H1 (cell line): ENCODE measurements at regions not wholly inside any gene's neighbourhood (a gene's known extent, or its start where the extent isn't known, plus 50 kb on each side); places are given as distances from the start of the nearest gene placed in this dataset.
A peak's percentile ranks its signal among the peaks of the same experiment; 100 is the strongest.

ENCODE experiments used
- CTCF ChIA-PET: fragments of 300-600 bp; sonication (Branson Sonifier 250); formaldehyde crosslinking; loops from one replicate; lab custom pipeline; 2021; ENCODE audit not compliant: partially characterized antibody; lab: Charles Lee
- POLR2A ChIA-PET: fragments of 300-600 bp; sonication (Branson Sonifier 250); formaldehyde crosslinking; loops from one replicate; lab custom pipeline; 2021; ENCODE audit warnings: inconsistent platforms; ENCODE audit not compliant: partially characterized antibody; lab: Charles Lee
- DNase-seq, 2 experiments: peaks; one replicate each; pipeline versions ENCODE4 v3.0.0 to v3.0.0-alpha.2; 2010 to 2022; ENCODE audit warnings: low spot score in 2 of 2, low read depth in 1 of 2, mixed read lengths in 1 of 2
- FAIRE-seq: peaks from 2 replicates; lab custom pipeline; 2011; peaks lifted over from hg19 to GRCh38; lab: Jason Lieb, UNC
- H2AFZ ChIP-seq: 2 replicates; pipeline ENCODE4 v1.8.1; 2012; ENCODE audit warnings: low read length, inconsistent platforms
- H2AK5ac ChIP-seq: 2 replicates; pipeline ENCODE4 v1.6.1; 2013; ENCODE audit warnings: low read depth, low read length
- H2BK120ac ChIP-seq: replicated peaks from 2 replicates; pipeline ENCODE3; 2013; ENCODE audit warnings: low read depth, low read length, inconsistent platforms
- H2BK12ac ChIP-seq: 2 replicates; pipeline ENCODE4 v1.6.1; 2013; ENCODE audit warnings: low read depth, low read length
- H2BK15ac ChIP-seq: 2 replicates; pipeline ENCODE4 v1.6.1; 2013; ENCODE audit warnings: low read length
- H2BK20ac ChIP-seq: 2 replicates; pipeline ENCODE4 v1.6.1; 2013; ENCODE audit warnings: low read length
- H2BK5ac ChIP-seq: 2 replicates; pipeline ENCODE4 v1.6.1; 2013; ENCODE audit warnings: low read depth, low read length
- H3K14ac ChIP-seq: 2 replicates; pipeline ENCODE4 v1.6.1; 2013; ENCODE audit warnings: inconsistent platforms; ENCODE audit not compliant: insufficient read length
- H3K18ac ChIP-seq: 2 replicates; pipeline ENCODE4 v1.6.1; 2013; ENCODE audit warnings: low read length; ENCODE audit errors: extremely low read depth
- H3K23ac ChIP-seq: 2 replicates; pipeline ENCODE4 v1.6.1; 2013; ENCODE audit warnings: inconsistent platforms; ENCODE audit not compliant: insufficient read length
- H3K23me2 ChIP-seq: 2 replicates; pipeline ENCODE4 v1.6.1; 2013; ENCODE audit warnings: low read depth, low read length
- H3K27ac ChIP-seq: 2 replicates; pipeline ENCODE4 v1.6.1; 2011; ENCODE audit warnings: low read depth, low read length, inconsistent platforms
- H3K27me3 ChIP-seq, 4 experiments: replicated peaks in 1 of 4; 1 replicate in 1 of 4; 2 replicates in 3 of 4; pipeline versions ENCODE4 v1.6.1 to v1.8.1; 2011 to 2013; ENCODE audit warnings: low read length in 3 of 4, mild to moderate bottlenecking in 3 of 4, inconsistent platforms in 2 of 4, mixed read lengths in 2 of 4, moderate library complexity in 1 of 4; ENCODE audit not compliant: control insufficient read depth in 3 of 4, insufficient read depth in 3 of 4; ENCODE audit errors: extremely low read depth in 1 of 4
- H3K36me3 ChIP-seq, 4 experiments: 2 replicates each; pipeline versions ENCODE4 v1.6.1 to v1.8.1; 2011 to 2013; ENCODE audit warnings: mild to moderate bottlenecking in 4 of 4, low read length in 3 of 4, moderate library complexity in 2 of 4, control low read depth in 1 of 4, inconsistent platforms in 1 of 4; ENCODE audit not compliant: insufficient read depth in 4 of 4, control insufficient read depth in 2 of 4
- H3K4ac ChIP-seq: replicated peaks from 2 replicates; pipeline ENCODE3; 2013; ENCODE audit warnings: low read length, low read depth, mixed read lengths, inconsistent platforms; ENCODE audit not compliant: insufficient read length
- H3K4me1 ChIP-seq, 4 experiments: replicated peaks in 1 of 4; 1 replicate in 1 of 4; 2 replicates in 3 of 4; pipeline versions ENCODE4 v1.6.1 to v1.8.1; 2011 to 2013; ENCODE audit warnings: low read length in 3 of 4, inconsistent platforms in 2 of 4, mixed read lengths in 1 of 4; ENCODE audit not compliant: insufficient read depth in 4 of 4, control insufficient read depth in 3 of 4
- H3K4me2 ChIP-seq, 2 experiments: 2 replicates each; pipeline versions ENCODE4 v1.6.1 to v1.8.1; 2011 to 2013; ENCODE audit warnings: low read depth in 2 of 2, low read length in 2 of 2, control low read depth in 1 of 2, inconsistent platforms in 1 of 2, mild to moderate bottlenecking in 1 of 2; ENCODE audit not compliant: insufficient read depth in 1 of 2
- H3K4me3 ChIP-seq, 4 experiments: fragments of 200-600, 300-600 bp in 1 of 4; sonication (generic), shearing (Covaris generic), sonication (Bioruptor Twin) in 1 of 4; 2 replicates each; pipeline versions ENCODE4 v1.5.1 to v1.8.1; 2011 to 2016; ENCODE audit warnings: low read length in 4 of 4, low read depth in 3 of 4, control low read depth in 2 of 4, inconsistent platforms in 2 of 4, mild to moderate bottlenecking in 2 of 4, mixed read lengths in 1 of 4, moderate library complexity in 1 of 4; ENCODE audit not compliant: insufficient read depth in 2 of 4; ENCODE audit errors: extremely low read depth in 1 of 4
- H3K56ac ChIP-seq: replicated peaks from 2 replicates; pipeline ENCODE3; 2013; ENCODE audit warnings: low read depth, mild to moderate bottlenecking, mixed read lengths, low read length, inconsistent platforms; ENCODE audit not compliant: insufficient read length
- H3K79me1 ChIP-seq: 2 replicates; pipeline ENCODE4 v1.6.1; 2013; ENCODE audit warnings: low read depth, low read length, control low read depth
- H3K79me2 ChIP-seq, 2 experiments: 2 replicates each; pipeline versions ENCODE4 v1.6.1 to v1.8.1; 2012 to 2013; ENCODE audit warnings: low read length in 2 of 2, mild to moderate bottlenecking in 2 of 2, inconsistent platforms in 1 of 2; ENCODE audit not compliant: insufficient read depth in 2 of 2, control insufficient read depth in 1 of 2
- H3K9ac ChIP-seq, 4 experiments: replicated peaks in 1 of 4; 1 replicate in 1 of 4; 2 replicates in 3 of 4; pipeline versions ENCODE4 v1.6.1 to v1.8.1; 2011 to 2013; ENCODE audit warnings: low read depth in 3 of 4, low read length in 3 of 4, control low read depth in 2 of 4, mild to moderate bottlenecking in 2 of 4, moderate library complexity in 2 of 4, inconsistent platforms in 1 of 4; ENCODE audit errors: extremely low read depth in 1 of 4
- H3K9me3 ChIP-seq, 2 experiments: 2 replicates each; pipeline versions ENCODE4 v1.6.1 to v1.8.1; 2012 to 2013; ENCODE audit warnings: mild to moderate bottlenecking in 2 of 2, moderate library complexity in 2 of 2, control low read depth in 1 of 2, inconsistent platforms in 1 of 2, low read depth in 1 of 2, low read length in 1 of 2, mixed read lengths in 1 of 2; ENCODE audit not compliant: insufficient read depth in 2 of 2
- H4K20me1 ChIP-seq, 2 experiments: replicated peaks in 1 of 2; 2 replicates each; pipeline versions ENCODE3 to v1.8.1; 2011 to 2013; ENCODE audit warnings: inconsistent platforms in 2 of 2, low read length in 2 of 2, mild to moderate bottlenecking in 1 of 2; ENCODE audit not compliant: insufficient read depth in 2 of 2, control insufficient read depth in 1 of 2
- H4K5ac ChIP-seq: 2 replicates; pipeline ENCODE4 v1.6.1; 2013; ENCODE audit warnings: low read length, low read depth, mixed read lengths, inconsistent platforms; ENCODE audit not compliant: insufficient read length
- H4K8ac ChIP-seq: 2 replicates; pipeline ENCODE4 v1.8.0; 2013; ENCODE audit warnings: mild to moderate bottlenecking, moderate library complexity, low read length, inconsistent platforms; ENCODE audit not compliant: insufficient read depth; ENCODE audit errors: extremely low read depth
- H4K91ac ChIP-seq: replicated peaks from 2 replicates; pipeline ENCODE3; 2013; ENCODE audit warnings: low read length, mixed read lengths, inconsistent platforms; ENCODE audit not compliant: insufficient read length
- CBX5 ChIP-seq: fragments of 300-800, 300-1000 bp; sonication (generic); IDR thresholded peaks from 2 replicates; pipeline ENCODE4 v1.7.1; 2016; ENCODE audit warnings: antibody characterized with exemption, low read length, low read depth
- CHD2 ChIP-seq: IDR thresholded peaks from 2 replicates; pipeline ENCODE4 v1.6.1; 2012; ENCODE audit warnings: low read length, improper control_type of control experiment
- KDM5A ChIP-seq: fragments of 200-600 bp; IDR thresholded peaks from 2 replicates; pipeline ENCODE4 v1.7.1; 2012; ENCODE audit warnings: mild to moderate bottlenecking, low read length, inconsistent platforms, mixed read lengths
- MAX ChIP-seq: IDR thresholded peaks from 2 replicates; pipeline ENCODE4 v1.6.1; 2012; ENCODE audit warnings: inconsistent platforms
- WGBS, 2 experiments: shearing (Covaris generic) in 1 of 2; methylation state at CpG; one replicate each; pipeline versions ENCODE4 v1.1.6 to v1.1.7; 2013 to 2015; ENCODE audit warnings: low lambda C conversion rate in 2 of 2, mixed read lengths in 2 of 2, inconsistent platforms in 1 of 2, low coverage in 1 of 2, missing lambda C conversion rate in 1 of 2; ENCODE audit not compliant: insufficient replicate concordance in 2 of 2, insufficient coverage in 1 of 2, insufficient read length in 1 of 2; ENCODE audit errors: extremely low coverage in 1 of 2, missing lambda C conversion rate in 1 of 2; 5-methylcytosine and 5-hydroxymethylcytosine counted together
- TF ChIP-seq, protein P1 (sequence below): IDR thresholded peaks from 2 replicates; pipeline ENCODE4 v1.6.1; 2011; ENCODE audit warnings: low read depth, mild to moderate bottlenecking, low read length; ENCODE audit not compliant: insufficient read depth

GRCh38 chr9:109923471-109923760, 143.4 kb downstream of the PALM2AKAP2 start:
- Histone ChIP-seq H4K20me1 (no peaks in the 10 kb centered on the region), H2BK15ac (no peak overlapping the region), H3K23me2 (no peaks in the 10 kb centered on the region)
- TF ChIP-seq CBX5 = no peak
- TF ChIP-seq MAX = no peak
- no peak for TF ChIP-seq KDM5A
- TF ChIP-seq, protein P1, sequence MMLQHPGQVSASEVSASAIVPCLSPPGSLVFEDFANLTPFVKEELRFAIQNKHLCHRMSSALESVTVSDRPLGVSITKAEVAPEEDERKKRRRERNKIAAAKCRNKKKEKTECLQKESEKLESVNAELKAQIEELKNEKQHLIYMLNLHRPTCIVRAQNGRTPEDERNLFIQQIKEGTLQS = no peak
- TF ChIP-seq CHD2 = no peak
- TF ChIP-seq, all 59 proteins: peak for 0
- no peak overlapping the region for H3K23ac ChIP-seq
- 85% methylated on average over 5 of the region's 5 CpGs; no CpG with 5 or more reads in 1 of the 2 experiments for WGBS, 2 experiments
- no peak for DNase-seq
- H3K36me3 ChIP-seq = no peaks in the 10 kb centered on the region
- no peaks in the 10 kb centered on the region for H3K9me3 ChIP-seq
- H3K4me1 ChIP-seq = peaks cover 0 to 2% (median 0%) of the 10 kb centered on the region in 4 experiments; a peak in 1 of 7 replicates
- no peaks in the 10 kb centered on the region for H3K79me1 ChIP-seq
- no peaks in the 10 kb centered on the region for H3K27me3 ChIP-seq
- no peak overlapping the region for H3K14ac ChIP-seq
- H4K91ac ChIP-seq = no peak overlapping the region
- H2BK120ac ChIP-seq = no peak overlapping the region
- no peak overlapping the region; the same call in 1 of the 2 replicates for H2AFZ ChIP-seq
- no peak overlapping the region for H3K4me3 ChIP-seq
- CTCF ChIA-PET = interaction anchor here (0.5 to 1.6 kb wide), 6 partner anchors 12 to 312 kb away, joined by 3 to 5 read pairs (median 3); no protein-coding TSS in a partner anchor
- POLR2A ChIA-PET = interaction anchor here (1.3 kb wide), 1 partner anchor 8 kb away, joined by 3 read pairs; no protein-coding TSS in a partner anchor
- H3K27ac ChIP-seq = 0 out of 2 replicates have a peak overlapping the region, but pooled peaks have one; percentile 7
- no peak for FAIRE-seq
- no peak overlapping the region for H2BK20ac ChIP-seq
- no peak overlapping the region for H2BK12ac ChIP-seq
- H4K8ac ChIP-seq = no peak overlapping the region
- H2AK5ac ChIP-seq = no peak overlapping the region
- H3K56ac ChIP-seq = no peak overlapping the region
- no peaks in the 10 kb centered on the region for H3K79me2 ChIP-seq
- no peak overlapping the region for H3K9ac ChIP-seq
- no peak overlapping the region for H3K18ac ChIP-seq
- H3K4me2 ChIP-seq = no peak overlapping the region
- H2BK5ac ChIP-seq = no peak overlapping the region
- no peak overlapping the region for H3K4ac ChIP-seq
- H4K5ac ChIP-seq = no peak overlapping the region
